OCI-LY3 (cell line): ENCODE measurements at regions not wholly inside any gene's neighbourhood (a gene's known extent, or its start where the extent isn't known, plus 50 kb on each side); places are given as distances from the start of the nearest gene placed in this dataset.

Experiments
- H2AFZ ChIP-seq: fragments of 200-600, 300-600 bp; shearing (Covaris generic); 2 replicates; pipeline ENCODE4 v1.6.0; 2014; ENCODE audit warnings: antibody characterized with exemption, low read depth, low read length
- H3K27ac ChIP-seq: fragments of 200-600, 300-600 bp; sonication (generic); 2 replicates; pipeline ENCODE4 v1.5.1; 2014; ENCODE audit warnings: mild to moderate bottlenecking, low read length, moderate library complexity, mixed read lengths
- H3K27me3 ChIP-seq: fragments of 200-600, 300-600 bp; sonication (generic); 2 replicates; pipeline ENCODE4 v1.6.1; 2014; ENCODE audit warnings: low read depth, low read length, mixed read lengths
- H3K36me3 ChIP-seq: fragments of 200-600, 300-600 bp; sonication (generic); replicated peaks from 2 replicates; pipeline ENCODE3; 2014; ENCODE audit warnings: low read depth, low read length, mixed read lengths
- H3K4me1 ChIP-seq: fragments of 300-600, 200-600 bp; sonication (generic); 2 replicates; pipeline ENCODE4 v1.6.1; 2014; ENCODE audit warnings: low read length, mixed read lengths
- H3K4me2 ChIP-seq: fragments of 200-600, 300-600 bp; sonication (generic); 2 replicates; pipeline ENCODE4 v1.6.1; 2014; ENCODE audit warnings: low read length, mixed read lengths
- H3K4me3 ChIP-seq: fragments of 300-600, 200-600 bp; sonication (generic); 2 replicates; pipeline ENCODE4 v1.5.1; 2014; ENCODE audit warnings: antibody characterized with exemption, mild to moderate bottlenecking, low read length, moderate library complexity
- H3K79me2 ChIP-seq: fragments of 300-600, 200-600 bp; shearing (Covaris generic); 2 replicates; pipeline ENCODE4 v1.6.1; 2014; ENCODE audit warnings: mild to moderate bottlenecking, low read length, mixed read lengths
- H3K9ac ChIP-seq: fragments of 300-600, 200-600 bp; shearing (Covaris generic); 2 replicates; pipeline ENCODE4 v1.6.0; 2014; ENCODE audit warnings: mild to moderate bottlenecking, low read length, moderate library complexity
- H3K9me3 ChIP-seq: fragments of 200-600, 300-600 bp; shearing (Covaris generic); 2 replicates; pipeline ENCODE4 v1.6.1; 2014; ENCODE audit warnings: low read length, mixed read lengths; ENCODE audit not compliant: insufficient read depth
- H4K20me1 ChIP-seq: fragments of 200-600, 300-600 bp; sonication (generic); 2 replicates; pipeline ENCODE4 v1.6.1; 2016; ENCODE audit warnings: low read length, mixed read lengths; ENCODE audit not compliant: insufficient read depth
- CTCF ChIP-seq: fragments of 200-600, 300-600 bp; sonication (generic); IDR thresholded peaks from 2 replicates; pipeline ENCODE4 v1.5.1; 2014; ENCODE audit warnings: antibody characterized with exemption, low read length, low read depth
- EZH2phosphoT487 ChIP-seq: fragments of 200-600 bp; shearing (Covaris generic); IDR thresholded peaks from 2 replicates; pipeline ENCODE4 v1.6.1; 2018; ENCODE audit warnings: antibody characterized with exemption, mixed run types, low read depth

DNA sequence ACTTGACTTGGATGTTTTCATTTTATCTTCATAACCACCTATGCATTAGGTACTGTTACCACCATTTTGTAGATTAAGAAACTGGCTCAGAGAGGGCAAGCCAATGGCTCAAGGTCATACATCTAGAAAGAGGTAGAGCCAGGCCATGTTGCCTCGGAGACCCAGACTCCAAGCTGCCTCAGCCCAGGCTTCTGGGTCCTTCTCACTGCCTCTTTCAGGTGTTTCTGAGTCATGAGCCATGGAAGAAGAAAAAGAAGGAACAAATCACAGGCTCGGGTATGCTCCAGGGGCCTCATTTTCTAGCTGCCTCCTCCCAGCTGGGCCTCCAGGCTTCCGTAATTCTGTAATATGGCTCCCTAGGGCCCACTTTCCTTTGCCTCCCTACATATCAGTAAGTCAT is 226.5 kb upstream of the TOPAZ1 start:
- TF ChIP-seq EZH2phosphoT487 (no peak), CTCF (no peak)
- H4K20me1 ChIP-seq: no peaks in the 10 kb centered on the region
- no peak overlapping the region for H3K27ac ChIP-seq
- no peak overlapping the region for H3K4me3 ChIP-seq
- no peaks in the 10 kb centered on the region for H3K79me2 ChIP-seq
- H3K9ac ChIP-seq: no peak overlapping the region
- H3K4me1 ChIP-seq: no peaks in the 10 kb centered on the region
- H3K27me3 ChIP-seq: peaks cover 5% of the 10 kb centered on the region; the same call in 1 of the 2 replicates
- H2AFZ ChIP-seq: no peak overlapping the region
- H3K4me2 ChIP-seq: no peak overlapping the region
- H3K9me3 ChIP-seq: no peaks in the 10 kb centered on the region
- no peaks in the 10 kb centered on the region for H3K36me3 ChIP-seq

GRCh38 chr3:44016818-44017217 is 224.9 kb upstream of the TOPAZ1 start:
- Histone ChIP-seq H3K27me3 (peaks cover 5% of the 10 kb centered on the region; the same call in 1 of the 2 replicates), H3K27ac (no peak overlapping the region), H3K4me1 (no peaks in the 10 kb centered on the region), H3K4me3 (no peak overlapping the region), H3K4me2 (no peak overlapping the region), H3K9me3 (no peaks in the 10 kb centered on the region), H3K9ac (no peak overlapping the region), H2AFZ (no peak overlapping the region), H3K36me3 (no peaks in the 10 kb centered on the region), H4K20me1 (no peaks in the 10 kb centered on the region), H3K79me2 (no peaks in the 10 kb centered on the region)
- TF ChIP-seq EZH2phosphoT487 (no peak), CTCF (no peak)

- no peak for TF ChIP-seq EZH2phosphoT487
- TF ChIP-seq CTCF: no peak
- H2AFZ ChIP-seq: no peak overlapping the region
- no peaks in the 10 kb centered on the region for H3K79me2 ChIP-seq
- no peaks in the 10 kb centered on the region for H3K36me3 ChIP-seq
- no peaks in the 10 kb centered on the region for H3K4me1 ChIP-seq
- H4K20me1 ChIP-seq: no peaks in the 10 kb centered on the region
- H3K4me3 ChIP-seq: no peak overlapping the region
- H3K27me3 ChIP-seq: peaks cover 5% of the 10 kb centered on the region; the same call in 1 of the 2 replicates
- no peak overlapping the region for H3K9ac ChIP-seq
- no peaks in the 10 kb centered on the region for H3K9me3 ChIP-seq
- no peak overlapping the region for H3K27ac ChIP-seq
- no peak overlapping the region for H3K4me2 ChIP-seq
Measured at GRCh38 chr3:44018926-44019325, 222.8 kb upstream of the TOPAZ1 start.

- Histone ChIP-seq H3K27ac (no peak overlapping the region), H3K4me1 (no peaks in the 10 kb centered on the region), H3K9me3 (no peaks in the 10 kb centered on the region), H2AFZ (no peak overlapping the region), H3K27me3 (peaks cover 5% of the 10 kb centered on the region; the same call in 1 of the 2 replicates), H3K4me3 (no peak overlapping the region), H3K36me3 (no peaks in the 10 kb centered on the region), H3K79me2 (no peaks in the 10 kb centered on the region), H4K20me1 (no peaks in the 10 kb centered on the region), H3K9ac (no peak overlapping the region), H3K4me2 (no peak overlapping the region)
- TF ChIP-seq EZH2phosphoT487: no peak
- no peak for TF ChIP-seq CTCF
Measured at GRCh38 chr3:44019736-44020135, 221.9 kb upstream of the TOPAZ1 start.
